ENCODE measurements at regions not wholly inside any gene's neighbourhood (a gene's known extent, or its start where the extent isn't known, plus 50 kb on each side); places are given as distances from the start of the nearest gene placed in this dataset.
"Not testable (repeated sequence)": the region's sequence is repeated elsewhere in the genome, so short reads cannot be mapped to it uniquely, and the experiment has no call there.

DNA sequence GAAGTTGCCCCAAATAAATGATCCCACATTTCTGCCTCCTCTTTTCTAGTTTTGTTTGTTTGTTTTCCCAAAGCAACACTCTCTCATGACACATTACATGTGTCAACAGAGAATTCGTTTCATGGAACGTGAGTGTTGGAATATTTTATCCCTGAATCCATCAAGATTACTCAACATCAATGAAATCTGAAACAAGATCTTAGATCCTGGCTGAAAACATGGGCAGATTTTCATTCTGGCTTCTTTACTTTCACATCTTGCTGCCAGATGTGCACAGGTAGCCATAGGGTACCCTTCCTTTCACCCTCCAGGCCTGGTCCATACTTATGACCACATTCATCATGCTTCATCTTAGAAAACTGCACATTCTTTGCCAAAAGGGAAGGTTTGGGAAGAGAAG is 347.0 kb downstream of the DOK5 start:
- ChIA-PET POLR2A (no interaction called here), CTCF (no interaction called here)
- Mint-ChIP-seq H3K9me3 (no peaks in the 10 kb centered on the region), H3K4me3 (no peak overlapping the region), H3K4me1 (no peaks in the 10 kb centered on the region), H3K27ac (no peak overlapping the region), H3K27me3 (no peaks in the 10 kb centered on the region), H3K36me3 (ENCODE audit: low read depth) (no peaks in the 10 kb centered on the region)
- DNase-seq = no peak

DNA sequence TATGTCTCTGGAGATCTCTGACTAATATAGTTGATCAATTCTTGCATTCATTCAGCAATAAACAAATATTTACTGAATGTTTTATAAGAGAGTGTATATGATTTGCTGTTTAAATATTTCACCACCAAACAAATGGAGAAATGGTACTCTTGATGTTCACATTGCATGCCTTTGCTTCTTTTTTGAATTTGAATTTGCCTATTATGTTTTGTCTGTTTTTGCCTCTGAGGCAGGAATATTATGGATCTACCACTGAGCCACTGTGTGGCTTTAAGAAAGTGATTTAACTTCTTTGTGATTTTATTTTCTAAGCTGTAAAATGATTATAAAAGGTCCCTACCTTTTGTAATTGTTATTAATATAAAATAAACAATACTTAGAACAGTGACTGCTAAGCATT is 345.0 kb downstream of the DOK5 start:
- Mint-ChIP-seq H3K4me1 (no peaks in the 10 kb centered on the region), H3K9me3 (no peaks in the 10 kb centered on the region), H3K4me3 (no peak overlapping the region), H3K27me3 (no peaks in the 10 kb centered on the region), H3K36me3 (ENCODE audit: low read depth) (no peaks in the 10 kb centered on the region), H3K27ac (no peak overlapping the region)
- POLR2A ChIA-PET = no interaction called here
- DNase-seq = no peak
- CTCF ChIA-PET = no interaction called here

GRCh38 chr20:54806462-54806861 is 331.1 kb downstream of the DOK5 start:
- POLR2A ChIA-PET = no interaction called here
- Mint-ChIP-seq H3K36me3 (ENCODE audit: low read depth) (no peaks in the 10 kb centered on the region), H3K27ac (no peak overlapping the region), H3K4me1 (no peaks in the 10 kb centered on the region), H3K9me3 (no peaks in the 10 kb centered on the region), H3K27me3 (no peaks in the 10 kb centered on the region), H3K4me3 (no peak overlapping the region)
- no peak for DNase-seq
- CTCF ChIA-PET = no interaction called here

DNA sequence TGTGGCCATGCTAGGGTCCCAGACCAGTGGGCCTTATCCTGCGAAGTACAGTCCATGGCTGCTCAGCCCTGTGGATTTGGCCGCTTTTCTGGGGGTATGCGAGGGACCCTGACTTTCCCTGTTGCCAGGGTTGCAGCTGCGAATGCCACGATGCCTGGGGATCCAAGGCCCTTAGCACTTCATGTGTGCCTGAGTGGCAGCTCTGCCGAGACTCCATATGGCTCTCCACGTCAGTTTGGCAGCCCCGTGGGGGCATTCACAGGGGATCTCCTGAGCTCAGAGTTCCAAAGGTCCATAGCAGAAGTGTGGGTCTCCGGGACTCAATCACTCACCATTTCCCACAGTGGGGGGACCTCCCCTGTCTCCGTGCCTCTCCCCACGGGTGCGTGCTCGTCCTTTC is 319.5 kb downstream of the DOK5 start:
- Mint-ChIP-seq H3K4me1 (no peaks in the 10 kb centered on the region), H3K27me3 (no peaks in the 10 kb centered on the region), H3K36me3 (ENCODE audit: low read depth) (no peaks in the 10 kb centered on the region), H3K4me3 (no peak overlapping the region), H3K9me3 (no peaks in the 10 kb centered on the region), H3K27ac (no peak overlapping the region)
- ChIA-PET POLR2A (interaction anchor here (0.5 kb wide), 1 partner anchor 1399 kb away, joined by 6 read pairs; no protein-coding TSS in a partner anchor), CTCF (no interaction called here)
- no peak for DNase-seq

GRCh38 chr20:54794110-54794509 is 318.7 kb downstream of the DOK5 start:
- no peak for DNase-seq
- Mint-ChIP-seq H3K36me3 (ENCODE audit: low read depth) (no peaks in the 10 kb centered on the region), H3K4me3 (no peak overlapping the region), H3K27me3 (no peaks in the 10 kb centered on the region), H3K9me3 (peaks cover 2% of the 10 kb centered on the region), H3K27ac (no peak overlapping the region), H3K4me1 (no peaks in the 10 kb centered on the region)
- ChIA-PET POLR2A (no interaction called here), CTCF (interaction anchor here (0.5 kb wide), 1 partner anchor 1245 kb away, joined by 4 read pairs; no protein-coding TSS in a partner anchor)

GRCh38 chr20:54793291-54793992 is 318.0 kb downstream of the DOK5 start:
- no peaks in the 10 kb centered on the region for H3K4me1 Mint-ChIP-seq
- no peaks in the 10 kb centered on the region for H3K27me3 Mint-ChIP-seq
- no peaks in the 10 kb centered on the region for H3K36me3 Mint-ChIP-seq (ENCODE audit: low read depth)
- H3K27ac Mint-ChIP-seq = no peak overlapping the region
- H3K9me3 Mint-ChIP-seq = peaks cover 5% of the 10 kb centered on the region
- CTCF ChIA-PET = no interaction called here
- DNase-seq = no peak
- POLR2A ChIA-PET = no interaction called here
- no peak overlapping the region for H3K4me3 Mint-ChIP-seq

DNA sequence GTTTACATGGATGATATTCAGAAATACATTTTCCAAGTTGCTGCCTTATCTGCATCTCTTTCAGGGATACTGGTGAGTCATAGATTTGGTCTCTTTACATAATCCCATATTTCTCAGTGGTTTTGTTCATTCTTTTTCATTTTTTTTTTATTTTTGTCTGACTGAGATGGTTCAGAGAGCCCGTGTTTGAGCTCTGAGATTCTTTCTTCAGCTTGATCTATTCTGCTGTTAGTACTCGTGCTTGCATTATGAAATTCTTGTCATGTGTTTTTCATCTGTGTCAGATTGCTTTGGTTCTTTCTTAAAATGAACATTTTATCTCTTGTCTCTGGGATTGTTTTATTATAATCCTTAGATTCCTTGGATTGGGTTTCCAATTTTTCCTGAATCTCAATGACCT is 317.3 kb downstream of the DOK5 start:
- DNase-seq = no peak
- no peak overlapping the region for H3K27ac Mint-ChIP-seq
- POLR2A ChIA-PET = no interaction called here
- H3K36me3 Mint-ChIP-seq (ENCODE audit: low read depth) = no peaks in the 10 kb centered on the region
- no peak overlapping the region for H3K4me3 Mint-ChIP-seq
- H3K9me3 Mint-ChIP-seq = peaks cover 8% of the 10 kb centered on the region
- no peaks in the 10 kb centered on the region for H3K4me1 Mint-ChIP-seq
- CTCF ChIA-PET = no interaction called here
- no peaks in the 10 kb centered on the region for H3K27me3 Mint-ChIP-seq

DNA sequence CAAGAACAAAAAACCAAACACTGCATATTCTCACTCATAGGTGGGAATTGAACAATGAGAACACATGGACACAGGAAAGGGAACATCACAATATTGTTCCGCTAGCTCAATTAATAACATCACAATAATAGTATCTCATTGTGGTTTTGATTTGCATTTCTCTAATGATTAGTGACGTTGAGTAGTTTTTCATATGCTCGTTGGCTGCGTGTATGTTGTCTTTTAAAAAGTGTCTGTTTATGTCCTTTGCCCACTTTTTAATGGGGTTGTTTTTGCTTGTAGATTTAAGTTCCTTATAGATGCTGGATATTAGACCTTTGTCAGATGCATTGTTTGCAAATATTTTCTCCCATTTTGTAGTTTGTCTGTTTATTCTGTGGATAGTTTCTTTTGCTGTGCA is 312.9 kb downstream of the DOK5 start:
- POLR2A ChIA-PET; DNase-seq; H3K36me3 Mint-ChIP-seq (ENCODE audit: low read depth); H3K4me3 Mint-ChIP-seq; H3K27ac Mint-ChIP-seq; H3K9me3 Mint-ChIP-seq; CTCF ChIA-PET; H3K4me1 Mint-ChIP-seq; H3K27me3 Mint-ChIP-seq: not testable (repeated sequence)

GRCh38 chr20:54782758-54783157 is 307.4 kb downstream of the DOK5 start:
- H3K9me3 Mint-ChIP-seq; CTCF ChIA-PET; H3K4me3 Mint-ChIP-seq; DNase-seq; POLR2A ChIA-PET; H3K36me3 Mint-ChIP-seq (ENCODE audit: low read depth); H3K4me1 Mint-ChIP-seq; H3K27me3 Mint-ChIP-seq; H3K27ac Mint-ChIP-seq: not testable (repeated sequence)

DNA sequence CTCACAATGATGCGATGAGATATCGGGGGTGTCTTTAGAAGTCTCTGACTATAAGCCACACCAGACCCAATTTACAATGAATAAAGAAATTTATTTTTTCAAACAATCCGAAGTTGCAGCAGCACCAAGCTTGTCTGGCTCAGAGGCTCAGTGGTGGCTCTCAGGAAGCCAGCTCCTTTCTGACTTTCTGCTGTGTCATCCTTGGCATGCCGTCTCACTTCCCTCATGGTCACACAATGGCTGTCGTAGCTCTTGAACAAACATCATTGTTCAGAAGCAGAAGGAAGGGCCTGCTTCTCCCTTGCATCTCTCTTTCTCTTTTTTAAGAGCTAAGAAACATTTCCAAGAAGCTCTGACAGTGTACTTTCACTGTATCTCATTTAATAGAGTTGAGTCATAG is 299.0 kb downstream of the DOK5 start:
- no peaks in the 10 kb centered on the region for H3K9me3 Mint-ChIP-seq
- no peak for DNase-seq
- H3K27ac Mint-ChIP-seq = no peak overlapping the region
- ChIA-PET CTCF (no interaction called here), POLR2A (no interaction called here)
- H3K27me3 Mint-ChIP-seq = no peaks in the 10 kb centered on the region
- H3K36me3 Mint-ChIP-seq (ENCODE audit: low read depth) = no peaks in the 10 kb centered on the region
- no peak overlapping the region for H3K4me3 Mint-ChIP-seq
- H3K4me1 Mint-ChIP-seq = no peaks in the 10 kb centered on the region

DNA sequence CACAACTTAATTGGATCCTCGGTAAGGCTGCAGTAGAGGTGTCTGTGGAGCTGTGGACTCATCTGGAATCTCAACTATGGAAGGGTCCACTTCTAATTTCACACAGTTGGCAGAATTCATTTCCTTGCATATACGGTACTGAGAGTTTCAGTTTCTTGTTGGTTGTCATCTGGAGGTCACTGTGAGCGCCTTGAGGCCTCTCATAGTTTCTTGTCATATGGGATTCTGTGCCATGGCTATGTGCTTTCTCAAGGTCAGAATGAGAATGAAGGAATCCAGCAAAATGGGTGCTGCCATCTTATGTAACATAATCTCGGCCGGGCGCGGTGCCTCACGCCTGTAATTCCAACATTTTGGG is 298.2 kb downstream of the DOK5 start:
- DNase-seq = no peak
- Mint-ChIP-seq H3K27ac (no peak overlapping the region), H3K4me3 (no peak overlapping the region), H3K4me1 (no peaks in the 10 kb centered on the region), H3K9me3 (no peaks in the 10 kb centered on the region), H3K27me3 (no peaks in the 10 kb centered on the region), H3K36me3 (ENCODE audit: low read depth) (no peaks in the 10 kb centered on the region)
- POLR2A ChIA-PET = no interaction called here
- CTCF ChIA-PET = no interaction called here

- no peaks in the 10 kb centered on the region for H3K4me1 Mint-ChIP-seq
- H3K27me3 Mint-ChIP-seq = no peaks in the 10 kb centered on the region
- POLR2A ChIA-PET = no interaction called here
- no peak overlapping the region for H3K4me3 Mint-ChIP-seq
- CTCF ChIA-PET = interaction anchor here (1.1 kb wide), 1 partner anchor 11 kb away, joined by 3 read pairs; no protein-coding TSS in a partner anchor
- H3K36me3 Mint-ChIP-seq (ENCODE audit: low read depth) = no peaks in the 10 kb centered on the region
- H3K9me3 Mint-ChIP-seq = no peaks in the 10 kb centered on the region
- no peak for DNase-seq
- no peak overlapping the region for H3K27ac Mint-ChIP-seq
Observed at GRCh38 chr20:54772893-54773642, 297.7 kb downstream of the DOK5 start.

- CTCF ChIA-PET = no interaction called here
- Mint-ChIP-seq H3K27me3 (no peaks in the 10 kb centered on the region), H3K4me1 (no peaks in the 10 kb centered on the region), H3K9me3 (no peaks in the 10 kb centered on the region), H3K4me3 (no peak overlapping the region), H3K27ac (no peak overlapping the region), H3K36me3 (ENCODE audit: low read depth) (no peaks in the 10 kb centered on the region)
- no peak for DNase-seq
- POLR2A ChIA-PET = no interaction called here
Observed at GRCh38 chr20:54766483-54766882, 291.1 kb downstream of the DOK5 start.

DNA sequence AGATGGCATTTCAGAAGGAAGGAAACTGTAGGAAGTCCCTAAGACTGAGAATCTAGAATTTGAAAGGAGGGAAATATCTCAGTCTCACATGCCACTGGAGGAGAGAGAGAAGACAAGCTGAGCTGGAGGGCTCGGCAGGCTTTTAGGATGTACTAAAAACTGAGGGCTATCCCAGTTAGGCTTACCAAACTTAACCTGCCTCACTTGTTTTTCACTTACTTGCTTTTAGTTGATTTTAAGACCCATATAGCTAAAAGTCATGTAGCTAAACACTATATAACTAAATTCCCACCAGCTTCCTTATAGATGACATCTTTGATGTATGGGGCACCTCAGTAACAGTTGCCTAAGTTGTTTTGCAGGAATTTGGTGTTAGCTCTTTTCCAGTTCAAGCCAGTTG is 288.0 kb downstream of the DOK5 start:
- DNase-seq = no peak

More for the DNA sequence above, 288.0 kb downstream of the DOK5 start:
- peaks cover 2% of the 10 kb centered on the region for H3K9me3 Mint-ChIP-seq
- no peak overlapping the region for H3K27ac Mint-ChIP-seq
- H3K4me1 Mint-ChIP-seq = no peaks in the 10 kb centered on the region
- H3K36me3 Mint-ChIP-seq (ENCODE audit: low read depth) = no peaks in the 10 kb centered on the region
- CTCF ChIA-PET = no interaction called here
- no peak overlapping the region for H3K4me3 Mint-ChIP-seq
- no peaks in the 10 kb centered on the region for H3K27me3 Mint-ChIP-seq
- POLR2A ChIA-PET = no interaction called here

Measured in activated CD4-positive, alpha-beta T cell treated with anti-CD3 and anti-CD28 coated beads, Interleukin-2, amount 10 ng/mL, durations not matched to agents 7 days and 5 days (primary cell).